Mesendoderm (in vitro differentiated cells): ENCODE measurements at regions not wholly inside any gene's neighbourhood (a gene's known extent, or its start where the extent isn't known, plus 50 kb on each side); places are given as distances from the start of the nearest gene placed in this dataset.
A peak's percentile ranks its signal among the peaks of the same experiment; 100 is the strongest.

ENCODE experiments used
- DNase-seq: peaks from one replicate; pipeline ENCODE4 v3.0.0; 2013
- H2AK5ac ChIP-seq: 2 replicates; pipeline ENCODE4 v1.6.1; 2013; ENCODE audit warnings: low read length, inconsistent platforms
- H2BK120ac ChIP-seq: 2 replicates; pipeline ENCODE4 v1.6.1; 2013; ENCODE audit warnings: low read depth, mild to moderate bottlenecking, low read length, moderate library complexity, mixed read lengths
- H2BK15ac ChIP-seq: replicated peaks from 2 replicates; pipeline ENCODE4 v1.6.1; 2013; ENCODE audit warnings: low read depth, mild to moderate bottlenecking, moderate library complexity
- H2BK5ac ChIP-seq: 2 replicates; pipeline ENCODE4 v1.6.1; 2013; ENCODE audit warnings: low read length, inconsistent platforms
- H3K18ac ChIP-seq: 2 replicates; pipeline ENCODE4 v1.6.1; 2013; ENCODE audit warnings: mild to moderate bottlenecking, low read length, mixed read lengths
- H3K23ac ChIP-seq: one replicate; pipeline ENCODE4 v1.6.1; 2013; ENCODE audit warnings: low read length
- H3K27ac ChIP-seq: 2 replicates; pipeline ENCODE4 v1.5.1; 2013; ENCODE audit warnings: low read depth, mild to moderate bottlenecking, inconsistent platforms, low read length, moderate library complexity
- H3K27me3 ChIP-seq: 2 replicates; pipeline ENCODE4 v1.6.1; 2013; ENCODE audit warnings: low read length, control low read depth, mild to moderate bottlenecking, inconsistent platforms; ENCODE audit not compliant: insufficient read depth, poor library complexity
- H3K36me3 ChIP-seq: 2 replicates; pipeline ENCODE4 v1.6.1; 2013; ENCODE audit warnings: low read length, inconsistent platforms; ENCODE audit not compliant: control insufficient read depth, insufficient read depth
- H3K4ac ChIP-seq: one replicate; pipeline ENCODE4 v1.6.1; 2013; ENCODE audit warnings: low read depth, mild to moderate bottlenecking, low read length, moderate library complexity
- H3K4me1 ChIP-seq: 2 replicates; pipeline ENCODE4 v1.6.1; 2013; ENCODE audit warnings: low read depth, low read length, inconsistent platforms; ENCODE audit not compliant: control insufficient read depth
- H3K4me2 ChIP-seq: 2 replicates; pipeline ENCODE4 v1.6.1; 2013; ENCODE audit warnings: low read length
- H3K4me3 ChIP-seq: 2 replicates; pipeline ENCODE4 v1.5.1; 2013; ENCODE audit warnings: mild to moderate bottlenecking, low read length
- H3K56ac ChIP-seq: one replicate; pipeline ENCODE4 v1.6.1; 2013; ENCODE audit warnings: low read length
- H3K79me1 ChIP-seq: 2 replicates; pipeline ENCODE4 v1.6.1; 2013; ENCODE audit warnings: low read length, inconsistent platforms
- H3K79me2 ChIP-seq: 2 replicates; pipeline ENCODE4 v1.6.1; 2013; ENCODE audit warnings: mild to moderate bottlenecking, low read length; ENCODE audit not compliant: control insufficient read depth, insufficient read depth
- H3K9ac ChIP-seq: 2 replicates; pipeline ENCODE4 v1.6.1; 2013; ENCODE audit warnings: low read length, inconsistent platforms
- H4K5ac ChIP-seq: one replicate; pipeline ENCODE4 v1.6.1; 2013; ENCODE audit warnings: low read length
- H4K8ac ChIP-seq: one replicate; pipeline ENCODE4 v1.6.1; 2013; ENCODE audit warnings: low read depth, mild to moderate bottlenecking, control low read depth, low read length, moderate library complexity
- WGBS: extraction: QIAGEN DNeasy Blood & Tissue Kit; methylation state at CpG from one replicate; pipeline ENCODE4 v1.1.7; 2013; ENCODE audit warnings: low lambda C conversion rate, missing lambda C conversion rate; ENCODE audit not compliant: insufficient coverage; ENCODE audit errors: extremely low coverage; 5-methylcytosine and 5-hydroxymethylcytosine counted together

DNA sequence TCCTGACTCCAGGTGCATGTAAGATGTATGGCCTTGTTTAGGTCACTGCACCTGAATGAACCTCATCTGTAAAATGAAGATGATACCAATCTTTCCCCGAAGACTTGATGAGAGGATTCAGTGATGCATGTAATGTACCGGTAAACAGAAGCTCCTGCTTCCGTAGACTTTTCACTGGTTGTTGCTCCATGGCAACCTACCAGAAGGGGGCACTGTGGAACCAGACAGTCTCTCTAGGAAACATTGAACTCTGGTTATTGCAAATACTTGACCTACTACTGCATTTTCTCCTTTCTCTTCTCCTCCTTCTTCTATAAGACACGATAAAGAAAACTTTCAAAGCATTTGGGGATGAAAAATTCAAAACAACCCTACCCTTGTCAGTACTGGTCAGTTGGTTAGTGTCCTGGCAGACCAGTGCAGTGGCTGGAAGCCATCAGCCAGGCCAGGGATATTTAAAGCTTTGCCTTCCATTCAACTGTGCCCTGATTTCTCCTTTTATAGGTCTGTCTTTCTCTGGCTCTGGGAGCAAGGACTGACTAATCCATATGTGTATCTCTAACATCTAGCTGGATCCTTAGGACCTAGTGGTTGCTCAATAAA is 667.4 kb upstream of the SALL1 start:
- H3K9ac ChIP-seq = no peak overlapping the region
- H4K8ac ChIP-seq = no peak overlapping the region
- no peak overlapping the region for H3K27ac ChIP-seq
- H3K27me3 ChIP-seq = no peaks in the 10 kb centered on the region
- no peaks in the 10 kb centered on the region for H3K79me1 ChIP-seq
- H3K18ac ChIP-seq = no peak overlapping the region
- peak; percentile 70 for DNase-seq
- no peak overlapping the region for H3K4me3 ChIP-seq
- no CpG with 5 or more reads among the region's 4 CpGs for WGBS
- H3K4me2 ChIP-seq = no peak overlapping the region
- no peak overlapping the region for H4K5ac ChIP-seq
- no peak overlapping the region for H3K4ac ChIP-seq
- H3K4me1 ChIP-seq = no peaks in the 10 kb centered on the region
- H2BK5ac ChIP-seq = no peak overlapping the region
- no peak overlapping the region for H2BK15ac ChIP-seq
- H3K79me2 ChIP-seq = no peaks in the 10 kb centered on the region
- no peak overlapping the region for H3K56ac ChIP-seq
- H2BK120ac ChIP-seq = no peak overlapping the region
- H2AK5ac ChIP-seq = no peak overlapping the region
- no peak overlapping the region for H3K23ac ChIP-seq
- H3K36me3 ChIP-seq = no peaks in the 10 kb centered on the region

DNA sequence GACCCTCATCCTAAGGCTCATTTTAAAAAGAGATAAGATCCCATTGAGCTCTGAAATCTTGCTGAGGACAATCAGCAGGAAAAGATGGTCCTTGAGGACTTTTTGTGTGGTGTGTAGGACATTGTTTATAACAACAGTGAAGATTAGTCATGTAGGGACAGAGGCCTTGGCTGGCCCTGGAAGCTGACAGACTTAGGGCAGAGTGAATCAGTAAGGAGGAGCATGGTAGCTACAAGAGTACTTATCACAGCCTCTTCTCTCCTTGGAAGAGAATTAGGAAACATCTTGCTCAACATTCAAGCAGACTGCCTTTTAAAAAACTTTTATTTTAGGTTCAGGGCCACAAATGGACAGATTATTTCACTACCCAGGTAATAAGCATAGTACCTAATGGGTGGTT is 665.9 kb upstream of the SALL1 start:
- Histone ChIP-seq H3K23ac (no peak overlapping the region), H3K27me3 (no peaks in the 10 kb centered on the region), H2AK5ac (no peak overlapping the region), H3K56ac (no peak overlapping the region), H4K5ac (no peak overlapping the region), H3K4me3 (no peak overlapping the region), H3K27ac (no peak overlapping the region), H3K4me1 (no peaks in the 10 kb centered on the region), H3K9ac (no peak overlapping the region), H3K36me3 (no peaks in the 10 kb centered on the region), H2BK120ac (no peak overlapping the region), H3K79me2 (no peaks in the 10 kb centered on the region), H3K4me2 (no peak overlapping the region), H4K8ac (no peak overlapping the region), H2BK15ac (no peak overlapping the region), H3K79me1 (no peaks in the 10 kb centered on the region), H2BK5ac (no peak overlapping the region), H3K18ac (no peak overlapping the region), H3K4ac (no peak overlapping the region)
- DNase-seq = no peak

DNA sequence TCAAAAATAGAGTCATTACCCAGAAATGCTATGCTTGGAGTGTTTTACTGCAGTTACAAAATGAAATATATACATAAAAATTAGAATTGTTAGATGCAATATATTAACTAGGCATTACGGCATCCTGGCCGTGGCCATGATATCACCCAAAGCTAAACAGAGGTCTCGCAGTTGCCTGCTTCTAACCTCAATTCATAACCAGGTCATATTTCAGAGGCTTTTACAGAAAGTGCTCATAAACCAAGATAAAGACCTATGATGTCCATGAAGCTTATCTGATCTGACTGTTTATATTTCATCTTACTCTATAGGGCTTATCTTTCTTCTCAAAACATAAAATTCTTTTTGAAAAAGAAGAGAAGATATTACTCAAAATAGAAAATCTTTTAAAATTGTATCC is 664.5 kb upstream of the SALL1 start:
- H3K79me1 ChIP-seq = no peaks in the 10 kb centered on the region
- no peak overlapping the region for H2AK5ac ChIP-seq
- no peak overlapping the region for H2BK120ac ChIP-seq
- H3K4me3 ChIP-seq = no peak overlapping the region
- DNase-seq = no peak
- no peak overlapping the region for H3K9ac ChIP-seq
- no peak overlapping the region for H4K5ac ChIP-seq
- no peak overlapping the region for H3K4me2 ChIP-seq
- no peak overlapping the region for H3K18ac ChIP-seq
- H3K27me3 ChIP-seq = no peaks in the 10 kb centered on the region
- WGBS = no CpG with 5 or more reads among the region's 3 CpGs
- no peak overlapping the region for H2BK15ac ChIP-seq
- no peak overlapping the region for H3K23ac ChIP-seq
- no peak overlapping the region for H3K56ac ChIP-seq
- no peak overlapping the region for H3K4ac ChIP-seq
- no peaks in the 10 kb centered on the region for H3K79me2 ChIP-seq
- H3K4me1 ChIP-seq = no peaks in the 10 kb centered on the region
- no peak overlapping the region for H4K8ac ChIP-seq
- no peak overlapping the region for H2BK5ac ChIP-seq
- H3K36me3 ChIP-seq = no peaks in the 10 kb centered on the region
- H3K27ac ChIP-seq = no peak overlapping the region

DNA sequence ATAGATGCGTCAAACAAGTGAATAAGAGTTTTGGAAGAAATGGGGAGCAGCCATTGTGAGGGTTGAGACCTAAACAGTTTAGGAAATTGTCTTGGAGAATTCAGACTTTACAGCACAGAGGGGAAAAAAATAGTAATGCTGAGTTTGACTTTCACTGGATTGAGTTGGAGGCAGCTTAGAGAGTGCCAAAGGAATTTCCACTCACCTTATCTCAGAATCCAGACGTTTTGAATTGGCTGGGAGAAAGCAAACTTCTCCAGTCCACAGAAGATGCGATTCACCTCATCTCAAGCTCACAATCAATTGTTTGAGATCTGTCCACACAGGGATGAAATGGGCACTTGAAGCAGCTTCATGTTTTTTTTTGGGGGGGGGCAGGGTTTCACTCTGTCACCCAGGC is 663.5 kb upstream of the SALL1 start:
- Histone ChIP-seq H3K4ac (no peak overlapping the region), H2BK15ac (no peak overlapping the region), H3K4me1 (no peaks in the 10 kb centered on the region), H2BK120ac (no peak overlapping the region), H2BK5ac (no peak overlapping the region), H3K23ac (no peak overlapping the region), H3K56ac (no peak overlapping the region), H3K9ac (no peak overlapping the region), H3K4me2 (no peak overlapping the region), H3K79me2 (no peaks in the 10 kb centered on the region), H4K5ac (no peak overlapping the region), H4K8ac (no peak overlapping the region), H3K27ac (no peak overlapping the region), H3K18ac (no peak overlapping the region), H3K4me3 (no peak overlapping the region), H2AK5ac (no peak overlapping the region), H3K79me1 (no peaks in the 10 kb centered on the region), H3K27me3 (no peaks in the 10 kb centered on the region), H3K36me3 (no peaks in the 10 kb centered on the region)
- DNase-seq = no peak
- WGBS = no CpG with 5 or more reads among the region's 3 CpGs

DNA sequence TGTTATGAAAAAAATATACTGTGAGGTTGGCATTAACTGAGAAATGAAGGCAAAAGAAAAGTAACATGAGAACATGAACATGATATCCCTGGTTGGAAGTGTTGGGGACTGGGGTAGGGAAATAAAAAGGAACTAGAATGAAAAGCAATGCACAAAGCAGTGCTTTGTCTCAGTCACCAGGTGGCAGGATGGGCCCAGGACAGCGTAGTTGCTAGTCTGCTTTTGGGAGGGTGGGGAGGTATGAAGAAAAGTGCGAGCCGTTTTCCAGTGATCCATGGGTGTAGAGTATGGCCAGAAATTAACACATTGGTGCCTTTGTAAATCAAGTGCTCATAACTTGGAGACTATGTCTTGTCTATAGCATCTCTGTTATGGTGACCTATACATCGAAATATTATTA is 662.5 kb upstream of the SALL1 start:
- Histone ChIP-seq H3K9ac (no peak overlapping the region), H3K23ac (no peak overlapping the region), H4K5ac (no peak overlapping the region), H3K79me1 (no peaks in the 10 kb centered on the region), H3K4me1 (no peaks in the 10 kb centered on the region), H3K27ac (no peak overlapping the region), H3K18ac (no peak overlapping the region), H3K4ac (no peak overlapping the region), H3K4me3 (no peak overlapping the region), H4K8ac (no peak overlapping the region), H2BK120ac (no peak overlapping the region), H3K4me2 (no peak overlapping the region), H3K36me3 (no peaks in the 10 kb centered on the region), H2AK5ac (no peak overlapping the region), H2BK5ac (no peak overlapping the region), H3K79me2 (no peaks in the 10 kb centered on the region), H2BK15ac (no peak overlapping the region), H3K56ac (no peak overlapping the region), H3K27me3 (no peaks in the 10 kb centered on the region)
- DNase-seq = peak; percentile 56
- no CpG with 5 or more reads among the region's 4 CpGs for WGBS

DNA sequence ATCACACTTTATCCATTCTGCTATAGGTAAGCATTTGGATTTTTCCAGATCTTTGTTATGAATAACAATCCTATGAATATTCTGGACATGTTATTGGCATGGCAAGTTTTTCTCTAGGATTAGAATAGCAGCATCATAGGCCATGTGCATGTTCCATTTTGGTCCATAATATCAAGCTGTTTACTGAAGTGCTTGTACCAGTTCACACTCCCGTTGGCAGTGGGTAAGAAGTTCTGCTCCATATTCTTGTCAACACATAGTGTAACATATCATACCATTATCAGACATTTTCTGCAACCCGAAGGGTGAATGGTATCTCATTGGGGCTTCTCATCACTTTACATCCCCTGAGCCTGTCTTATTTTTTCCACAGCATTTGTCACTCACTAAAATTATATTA is 661.9 kb upstream of the SALL1 start:
- Histone ChIP-seq H3K23ac (no peak overlapping the region), H3K9ac (no peak overlapping the region), H4K8ac (no peak overlapping the region), H2AK5ac (no peak overlapping the region), H3K4me2 (no peak overlapping the region), H3K4ac (no peak overlapping the region), H3K4me1 (no peaks in the 10 kb centered on the region), H3K18ac (no peak overlapping the region), H4K5ac (no peak overlapping the region), H2BK120ac (no peak overlapping the region), H3K79me2 (no peaks in the 10 kb centered on the region), H3K79me1 (no peaks in the 10 kb centered on the region), H3K27ac (no peak overlapping the region), H2BK15ac (no peak overlapping the region), H3K4me3 (no peak overlapping the region), H3K56ac (no peak overlapping the region), H3K27me3 (no peaks in the 10 kb centered on the region), H2BK5ac (no peak overlapping the region), H3K36me3 (no peaks in the 10 kb centered on the region)
- no peak for DNase-seq
- no CpG with 5 or more reads among the region's 2 CpGs for whole genome bisulfite sequencing
